ENCODE measurements at regions not wholly inside any gene's neighbourhood (a gene's known extent, or its start where the extent isn't known, plus 50 kb on each side); places are given as distances from the start of the nearest gene placed in this dataset.

GRCh38 chr4:111675746-111676145 is 469.5 kb upstream of the FAM241A start:
- Histone ChIP-seq H3K4me3 (ENCODE audit: low read depth, low read length) (no peak overlapping the region), H3K36me3 (ENCODE audit: control insufficient read depth, insufficient read depth, low read length) (no peaks in the 10 kb centered on the region), H3K27me3 (ENCODE audit: control insufficient read depth, insufficient read depth, low read length) (no peaks in the 10 kb centered on the region), H3K9ac (ENCODE audit: low read depth, low read length) (no peak overlapping the region), H3K4me1 (ENCODE audit: control insufficient read depth, insufficient read depth, low read length) (peaks cover 13% of the 10 kb centered on the region; the same call in 1 of the 2 replicates), H3K9me3 (ENCODE audit: control insufficient read depth, insufficient read depth, low read length) (no peaks in the 10 kb centered on the region), H3K27ac (ENCODE audit: low read depth, low read length) (no peak overlapping the region)

- no peaks in the 10 kb centered on the region for H3K27me3 ChIP-seq (ENCODE audit: control insufficient read depth, insufficient read depth, low read length)
- no peak overlapping the region for H3K9ac ChIP-seq (ENCODE audit: low read depth, low read length)
- H3K4me1 ChIP-seq (ENCODE audit: control insufficient read depth, insufficient read depth, low read length): peaks cover 13% of the 10 kb centered on the region; the same call in 1 of the 2 replicates
- H3K4me3 ChIP-seq (ENCODE audit: low read depth, low read length): no peak overlapping the region
- H3K27ac ChIP-seq (ENCODE audit: low read depth, low read length): no peak overlapping the region
- no peaks in the 10 kb centered on the region for H3K9me3 ChIP-seq (ENCODE audit: control insufficient read depth, insufficient read depth, low read length)
- H3K36me3 ChIP-seq (ENCODE audit: control insufficient read depth, insufficient read depth, low read length): no peaks in the 10 kb centered on the region
Observed at GRCh38 chr4:111676533-111676932, 468.7 kb upstream of the FAM241A start.

DNA sequence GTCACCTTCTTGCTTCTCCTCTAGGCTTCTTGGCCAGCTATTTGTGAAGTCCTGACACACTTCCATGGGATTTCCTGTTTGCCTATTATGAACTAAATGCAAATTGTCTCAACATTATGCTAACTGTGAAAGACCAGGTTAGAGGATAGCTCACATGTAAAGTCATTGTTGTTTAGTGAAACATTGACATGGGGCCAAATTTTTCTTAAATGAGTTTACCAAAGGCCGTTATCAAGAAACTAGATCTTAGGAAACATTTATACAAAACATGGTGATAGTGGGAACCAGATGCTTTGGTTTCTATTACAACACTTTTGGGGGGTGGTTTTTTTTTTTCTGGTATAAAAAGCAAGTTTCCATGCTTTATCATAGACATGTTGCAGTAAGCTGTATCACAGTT is 466.8 kb upstream of the FAM241A start:
- Histone ChIP-seq H3K4me1 (ENCODE audit: control insufficient read depth, insufficient read depth, low read length) (peaks cover 13% of the 10 kb centered on the region; the same call in 1 of the 2 replicates), H3K36me3 (ENCODE audit: control insufficient read depth, insufficient read depth, low read length) (no peaks in the 10 kb centered on the region), H3K9me3 (ENCODE audit: control insufficient read depth, insufficient read depth, low read length) (no peaks in the 10 kb centered on the region), H3K27me3 (ENCODE audit: control insufficient read depth, insufficient read depth, low read length) (no peaks in the 10 kb centered on the region), H3K27ac (ENCODE audit: low read depth, low read length) (no peak overlapping the region), H3K4me3 (ENCODE audit: low read depth, low read length) (no peak overlapping the region), H3K9ac (ENCODE audit: low read depth, low read length) (no peak overlapping the region)

GRCh38 chr4:111678908-111679307 is 466.3 kb upstream of the FAM241A start:
- Histone ChIP-seq H3K27ac (ENCODE audit: low read depth, low read length) (no peak overlapping the region), H3K36me3 (ENCODE audit: control insufficient read depth, insufficient read depth, low read length) (no peaks in the 10 kb centered on the region), H3K4me1 (ENCODE audit: control insufficient read depth, insufficient read depth, low read length) (peaks cover 13% of the 10 kb centered on the region; the same call in 1 of the 2 replicates), H3K4me3 (ENCODE audit: low read depth, low read length) (no peak overlapping the region), H3K9ac (ENCODE audit: low read depth, low read length) (no peak overlapping the region), H3K27me3 (ENCODE audit: control insufficient read depth, insufficient read depth, low read length) (no peaks in the 10 kb centered on the region), H3K9me3 (ENCODE audit: control insufficient read depth, insufficient read depth, low read length) (no peaks in the 10 kb centered on the region)

DNA sequence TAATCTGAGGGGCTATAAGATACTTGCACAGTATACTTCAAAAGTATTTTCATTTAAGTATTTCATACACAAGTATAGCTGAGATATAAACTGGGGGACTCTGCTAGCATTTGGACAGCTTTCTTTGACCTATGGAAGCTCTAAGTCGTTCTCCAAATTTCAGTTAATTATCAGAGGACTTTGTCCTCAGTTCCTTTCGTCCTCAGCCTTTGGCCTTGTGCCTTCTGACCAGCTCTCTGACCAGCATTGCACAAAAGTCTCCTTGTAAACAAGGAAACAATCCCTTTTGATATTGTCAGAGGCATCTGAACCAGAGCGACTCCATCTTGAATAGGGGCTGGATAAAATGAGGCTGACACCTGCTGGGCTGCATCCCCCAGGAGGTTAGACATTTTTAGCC is 464.0 kb upstream of the FAM241A start:
- Histone ChIP-seq H3K36me3 (ENCODE audit: control insufficient read depth, insufficient read depth, low read length) (no peaks in the 10 kb centered on the region), H3K27ac (ENCODE audit: low read depth, low read length) (no peak overlapping the region), H3K4me1 (ENCODE audit: control insufficient read depth, insufficient read depth, low read length) (peaks cover 10% of the 10 kb centered on the region; the same call in 1 of the 2 replicates), H3K4me3 (ENCODE audit: low read depth, low read length) (no peak overlapping the region), H3K9ac (ENCODE audit: low read depth, low read length) (no peak overlapping the region), H3K9me3 (ENCODE audit: control insufficient read depth, insufficient read depth, low read length) (no peaks in the 10 kb centered on the region), H3K27me3 (ENCODE audit: control insufficient read depth, insufficient read depth, low read length) (no peaks in the 10 kb centered on the region)

- no peak overlapping the region for H3K4me3 ChIP-seq (ENCODE audit: low read depth, low read length)
- H3K27ac ChIP-seq (ENCODE audit: low read depth, low read length): no peak overlapping the region
- no peaks in the 10 kb centered on the region for H3K9me3 ChIP-seq (ENCODE audit: control insufficient read depth, insufficient read depth, low read length)
- no peaks in the 10 kb centered on the region for H3K36me3 ChIP-seq (ENCODE audit: control insufficient read depth, insufficient read depth, low read length)
- no peaks in the 10 kb centered on the region for H3K27me3 ChIP-seq (ENCODE audit: control insufficient read depth, insufficient read depth, low read length)
- H3K9ac ChIP-seq (ENCODE audit: low read depth, low read length): no peak overlapping the region
- peaks cover 8% of the 10 kb centered on the region; the same call in 1 of the 2 replicates for H3K4me1 ChIP-seq (ENCODE audit: control insufficient read depth, insufficient read depth, low read length)
Observed at GRCh38 chr4:111681751-111682150, 463.5 kb upstream of the FAM241A start.

GRCh38 chr4:111685205-111685604 is 460.0 kb upstream of the FAM241A start:
- Histone ChIP-seq H3K36me3 (ENCODE audit: control insufficient read depth, insufficient read depth, low read length) (no peaks in the 10 kb centered on the region), H3K4me1 (ENCODE audit: control insufficient read depth, insufficient read depth, low read length) (no peaks in the 10 kb centered on the region)

DNA sequence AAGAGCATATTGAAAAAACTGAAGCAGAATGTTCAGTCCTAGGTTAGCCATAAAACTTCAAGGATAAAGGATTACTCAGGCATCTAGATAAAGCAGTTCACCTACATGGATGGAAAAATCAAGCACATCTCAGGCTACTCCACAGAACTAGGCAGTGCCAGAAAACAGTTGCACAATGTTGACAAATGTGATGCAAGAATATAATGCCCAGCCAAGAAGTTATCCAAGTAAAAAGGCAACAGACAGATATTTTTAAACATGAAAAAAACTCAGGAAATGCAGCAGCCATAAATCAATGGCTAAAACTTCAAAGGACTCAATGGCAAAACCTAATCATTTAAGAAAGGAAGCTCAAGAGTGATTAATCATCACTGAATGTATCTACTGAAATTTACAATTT is 456.0 kb upstream of the FAM241A start:
- no peak overlapping the region for H3K27ac ChIP-seq (ENCODE audit: low read depth, low read length)
- H3K9me3 ChIP-seq (ENCODE audit: control insufficient read depth, insufficient read depth, low read length): no peaks in the 10 kb centered on the region
- H3K4me1 ChIP-seq (ENCODE audit: control insufficient read depth, insufficient read depth, low read length): no peaks in the 10 kb centered on the region
- H3K27me3 ChIP-seq (ENCODE audit: control insufficient read depth, insufficient read depth, low read length): no peaks in the 10 kb centered on the region
- no peak overlapping the region for H3K9ac ChIP-seq (ENCODE audit: low read depth, low read length)
- H3K4me3 ChIP-seq (ENCODE audit: low read depth, low read length): no peak overlapping the region
- no peaks in the 10 kb centered on the region for H3K36me3 ChIP-seq (ENCODE audit: control insufficient read depth, insufficient read depth, low read length)

More at GRCh38 chr4:111685205-111685604, 460.0 kb upstream of the FAM241A start:
- Histone ChIP-seq H3K9me3 (ENCODE audit: control insufficient read depth, insufficient read depth, low read length) (no peaks in the 10 kb centered on the region), H3K27me3 (ENCODE audit: control insufficient read depth, insufficient read depth, low read length) (no peaks in the 10 kb centered on the region), H3K4me3 (ENCODE audit: low read depth, low read length) (no peak overlapping the region), H3K9ac (ENCODE audit: low read depth, low read length) (no peak overlapping the region), H3K27ac (ENCODE audit: low read depth, low read length) (no peak overlapping the region)

DNA sequence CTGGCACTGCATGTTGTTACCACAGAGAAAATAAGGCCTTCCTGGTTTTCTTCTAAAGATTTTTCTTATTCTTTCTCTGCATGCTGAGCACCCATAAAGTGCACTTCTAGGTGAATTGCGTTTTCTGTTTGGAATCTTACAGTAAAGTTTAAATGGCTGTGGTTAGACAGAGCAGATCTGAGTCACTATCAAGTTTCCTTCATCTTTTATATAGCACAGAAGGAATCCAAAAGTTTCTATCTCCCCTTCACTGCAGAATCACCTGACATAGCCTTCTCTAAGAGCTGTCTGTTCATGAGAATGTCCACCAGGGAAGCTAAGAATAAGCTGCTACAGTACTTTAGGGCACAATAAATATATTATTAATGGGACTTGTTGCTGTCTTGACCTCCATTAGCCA is 455.5 kb upstream of the FAM241A start:
- Histone ChIP-seq H3K4me3 (ENCODE audit: low read depth, low read length) (no peak overlapping the region), H3K36me3 (ENCODE audit: control insufficient read depth, insufficient read depth, low read length) (no peaks in the 10 kb centered on the region), H3K4me1 (ENCODE audit: control insufficient read depth, insufficient read depth, low read length) (no peaks in the 10 kb centered on the region), H3K9ac (ENCODE audit: low read depth, low read length) (no peak overlapping the region), H3K27ac (ENCODE audit: low read depth, low read length) (no peak overlapping the region), H3K27me3 (ENCODE audit: control insufficient read depth, insufficient read depth, low read length) (no peaks in the 10 kb centered on the region), H3K9me3 (ENCODE audit: control insufficient read depth, insufficient read depth, low read length) (no peaks in the 10 kb centered on the region)

DNA sequence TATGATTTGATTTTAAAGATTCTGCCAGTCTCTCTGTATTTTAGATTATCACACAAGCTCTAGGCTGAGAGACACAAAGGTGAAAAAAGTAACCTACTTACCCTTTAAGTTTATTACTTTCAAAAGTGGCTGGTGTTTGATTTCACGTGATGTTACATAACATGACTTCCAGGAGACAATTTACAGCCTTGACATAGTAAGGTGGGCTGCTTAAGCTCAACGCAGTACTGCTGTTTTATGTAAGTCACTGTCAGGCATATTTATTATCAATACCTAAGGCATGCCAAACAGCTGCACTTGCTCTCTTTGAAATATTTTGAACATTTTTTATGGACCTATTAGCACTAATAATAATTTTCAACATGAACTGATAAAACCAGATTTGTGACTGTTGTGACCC is 451.5 kb upstream of the FAM241A start:
- Histone ChIP-seq H3K9me3 (ENCODE audit: control insufficient read depth, insufficient read depth, low read length) (no peaks in the 10 kb centered on the region), H3K27me3 (ENCODE audit: control insufficient read depth, insufficient read depth, low read length) (no peaks in the 10 kb centered on the region), H3K27ac (ENCODE audit: low read depth, low read length) (no peak overlapping the region), H3K36me3 (ENCODE audit: control insufficient read depth, insufficient read depth, low read length) (no peaks in the 10 kb centered on the region), H3K4me3 (ENCODE audit: low read depth, low read length) (no peak overlapping the region), H3K4me1 (ENCODE audit: control insufficient read depth, insufficient read depth, low read length) (no peaks in the 10 kb centered on the region), H3K9ac (ENCODE audit: low read depth, low read length) (no peak overlapping the region)

DNA sequence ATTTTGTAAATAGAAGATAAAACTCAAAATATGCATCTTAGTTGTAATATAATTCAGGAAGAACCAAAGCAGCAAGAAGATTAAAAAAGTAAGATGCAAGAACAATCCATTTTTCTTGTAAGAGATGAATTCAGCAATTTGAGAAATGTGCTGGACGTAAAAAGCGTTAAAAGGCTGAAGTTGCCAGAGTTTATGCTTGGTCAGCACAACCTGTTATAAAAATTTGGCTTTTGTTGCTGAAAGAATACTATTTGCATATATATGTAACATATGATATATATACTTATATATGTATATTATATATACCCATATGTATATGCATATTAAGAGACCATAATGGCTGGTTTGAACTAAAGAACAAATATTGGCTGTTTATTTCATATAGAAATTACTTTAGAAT is 449.6 kb upstream of the FAM241A start:
- H3K36me3 ChIP-seq (ENCODE audit: control insufficient read depth, insufficient read depth, low read length): no peaks in the 10 kb centered on the region
- no peak overlapping the region for H3K9ac ChIP-seq (ENCODE audit: low read depth, low read length)
- H3K27ac ChIP-seq (ENCODE audit: low read depth, low read length): no peak overlapping the region
- no peaks in the 10 kb centered on the region for H3K27me3 ChIP-seq (ENCODE audit: control insufficient read depth, insufficient read depth, low read length)
- H3K4me3 ChIP-seq (ENCODE audit: low read depth, low read length): no peak overlapping the region
- no peaks in the 10 kb centered on the region for H3K4me1 ChIP-seq (ENCODE audit: control insufficient read depth, insufficient read depth, low read length)
- H3K9me3 ChIP-seq (ENCODE audit: control insufficient read depth, insufficient read depth, low read length): no peaks in the 10 kb centered on the region

GRCh38 chr4:111696505-111696904 is 448.7 kb upstream of the FAM241A start:
- Histone ChIP-seq H3K9ac (ENCODE audit: low read depth, low read length) (no peak overlapping the region), H3K4me1 (ENCODE audit: control insufficient read depth, insufficient read depth, low read length) (no peaks in the 10 kb centered on the region), H3K4me3 (ENCODE audit: low read depth, low read length) (no peak overlapping the region), H3K9me3 (ENCODE audit: control insufficient read depth, insufficient read depth, low read length) (no peaks in the 10 kb centered on the region), H3K36me3 (ENCODE audit: control insufficient read depth, insufficient read depth, low read length) (no peaks in the 10 kb centered on the region), H3K27me3 (ENCODE audit: control insufficient read depth, insufficient read depth, low read length) (no peaks in the 10 kb centered on the region), H3K27ac (ENCODE audit: low read depth, low read length) (no peak overlapping the region)

Data from HUES48 (cell line).